ENCODE measurements at regions not wholly inside any gene's neighbourhood (a gene's known extent, or its start where the extent isn't known, plus 50 kb on each side); places are given as distances from the start of the nearest gene placed in this dataset.
"Not testable (repeated sequence)": the region's sequence is repeated elsewhere in the genome, so short reads cannot be mapped to it uniquely, and the experiment has no call there.

- ATAC-seq (no peak), DNase-seq (no peak)
- Histone ChIP-seq H3K4me3 (no peak overlapping the region), H3K9me3 (no peaks in the 10 kb centered on the region), H3K4me1 (ENCODE audit: low read depth) (no peaks in the 10 kb centered on the region), H3K36me3 (ENCODE audit: low read depth) (no peaks in the 10 kb centered on the region)
- intact Hi-C loops (cut with DNase I, micrococcal nuclease): no loop called here
- no peak for TF ChIP-seq CTCF (IDR thresholded peaks at IDR 0.05)
Measured at GRCh38 chr9:106775960-106776359, 87.0 kb upstream of the ZNF462 start.

- no peaks in the 10 kb centered on the region for H3K36me3 ChIP-seq (ENCODE audit: low read depth)
- DNase-seq (no peak), ATAC-seq (no peak)
- H3K9me3 ChIP-seq: no peaks in the 10 kb centered on the region
- no peak overlapping the region for H3K4me3 ChIP-seq
- intact Hi-C loops (cut with DNase I, micrococcal nuclease): no loop called here
- no peaks in the 10 kb centered on the region for H3K4me1 ChIP-seq (ENCODE audit: low read depth)
- no peak for TF ChIP-seq CTCF (IDR thresholded peaks at IDR 0.05)
Measured at GRCh38 chr9:106779796-106780195, 83.2 kb upstream of the ZNF462 start.

GRCh38 chr9:106783121-106783520, 79.8 kb upstream of the ZNF462 start:
- TF ChIP-seq CTCF (IDR thresholded peaks at IDR 0.05): no peak
- Histone ChIP-seq H3K4me1 (ENCODE audit: low read depth) (no peaks in the 10 kb centered on the region), H3K4me3 (no peak overlapping the region), H3K36me3 (ENCODE audit: low read depth) (no peaks in the 10 kb centered on the region), H3K9me3 (no peaks in the 10 kb centered on the region)
- ATAC-seq: no peak
- intact Hi-C loops (cut with DNase I, micrococcal nuclease): no loop called here
- DNase-seq: no peak

- Histone ChIP-seq H3K36me3 (ENCODE audit: low read depth) (no peaks in the 10 kb centered on the region), H3K4me3 (no peak overlapping the region), H3K4me1 (ENCODE audit: low read depth) (no peaks in the 10 kb centered on the region), H3K9me3 (no peaks in the 10 kb centered on the region)
- DNase-seq: no peak
- intact Hi-C loops (cut with DNase I, micrococcal nuclease): no loop called here
- TF ChIP-seq CTCF (IDR thresholded peaks at IDR 0.05): no peak
- no peak for ATAC-seq
Measured at GRCh38 chr9:106784076-106784475, 78.9 kb upstream of the ZNF462 start.

GRCh38 chr9:106785200-106785599, 77.8 kb upstream of the ZNF462 start:
- ATAC-seq: no peak
- no peak for TF ChIP-seq CTCF (IDR thresholded peaks at IDR 0.05)
- Histone ChIP-seq H3K9me3 (no peaks in the 10 kb centered on the region), H3K4me1 (ENCODE audit: low read depth) (no peaks in the 10 kb centered on the region), H3K4me3 (no peak overlapping the region), H3K36me3 (ENCODE audit: low read depth) (no peaks in the 10 kb centered on the region)
- no peak for DNase-seq
- intact Hi-C loops (cut with DNase I, micrococcal nuclease): no loop called here

GRCh38 chr9:106788021-106788420, 74.9 kb upstream of the ZNF462 start:
- H3K9me3 ChIP-seq; H3K4me3 ChIP-seq; DNase-seq; H3K4me1 ChIP-seq (ENCODE audit: low read depth); H3K36me3 ChIP-seq (ENCODE audit: low read depth); intact Hi-C loops (cut with DNase I, micrococcal nuclease); ATAC-seq: not testable (repeated sequence)
